Small intestine (tissue), 7 donors: ENCODE measurements at regions not wholly inside any gene's neighbourhood (a gene's known extent, or its start where the extent isn't known, plus 50 kb on each side); places are given as distances from the start of the nearest gene placed in this dataset.
"Not testable (repeated sequence)": the region's sequence is repeated elsewhere in the genome, so short reads cannot be mapped to it uniquely, and the experiment has no call there.

ENCODE experiments used
- DNase-seq, 2 donors: peaks; one replicate each; pipeline versions ENCODE4 v3.0.0 to v3.0.0-alpha.2; 2013
- FAIRE-seq: peaks from 2 replicates; lab custom pipeline; 2012; peaks lifted over from hg19 to GRCh38; lab: Jason Lieb, UNC
- H3K27ac ChIP-seq, 3 donors: one replicate each; pipeline ENCODE4 v1.5.1; 2013; ENCODE audit warnings: low read length in 2 of 3, mild to moderate bottlenecking in 2 of 3, control low read depth in 1 of 3, inconsistent platforms in 1 of 3, low read depth in 1 of 3, moderate library complexity in 1 of 3
- H3K27me3 ChIP-seq, 3 donors: one replicate each; pipeline ENCODE4 v1.6.1; 2013; ENCODE audit warnings: low read length in 3 of 3, inconsistent platforms in 1 of 3; ENCODE audit not compliant: control insufficient read depth in 3 of 3, insufficient read depth in 3 of 3
- H3K36me3 ChIP-seq, 3 donors: one replicate each; pipeline ENCODE4 v1.6.1; 2013; ENCODE audit warnings: low read length in 3 of 3, inconsistent platforms in 1 of 3, low read depth in 1 of 3, mild to moderate bottlenecking in 1 of 3, moderate library complexity in 1 of 3; ENCODE audit not compliant: control insufficient read depth in 3 of 3, insufficient read depth in 2 of 3
- H3K4me1 ChIP-seq, 3 donors: one replicate each; pipeline ENCODE4 v1.6.1; 2013; ENCODE audit warnings: low read length in 2 of 3, inconsistent platforms in 1 of 3, low read depth in 1 of 3, mild to moderate bottlenecking in 1 of 3, moderate library complexity in 1 of 3; ENCODE audit not compliant: control insufficient read depth in 3 of 3, insufficient read depth in 2 of 3
- H3K4me3 ChIP-seq, 3 donors: one replicate each; pipeline ENCODE4 v1.5.1; 2013; ENCODE audit warnings: low read length in 3 of 3, control low read depth in 1 of 3, inconsistent platforms in 1 of 3, low read depth in 1 of 3, mild to moderate bottlenecking in 1 of 3, moderate library complexity in 1 of 3
- H3K9me3 ChIP-seq, 2 donors: one replicate each; pipeline ENCODE4 v1.6.1; 2013; ENCODE audit warnings: low read depth in 1 of 2, low read length in 1 of 2; ENCODE audit not compliant: control insufficient read depth in 2 of 2, insufficient read depth in 1 of 2
- WGBS, 3 donors: extraction: QIAGEN DNeasy Blood & Tissue Kit; methylation state at CpG; one replicate each; pipeline ENCODE4 v1.1.7; 2013; 5-methylcytosine and 5-hydroxymethylcytosine counted together
- donor health status: healthy with polysubstance abuse.
- donor health status: control.
- donor health status: control.
- donor health status: Bipolar disorder and iron deficiency.
- donor health status: healthy.

DNA sequence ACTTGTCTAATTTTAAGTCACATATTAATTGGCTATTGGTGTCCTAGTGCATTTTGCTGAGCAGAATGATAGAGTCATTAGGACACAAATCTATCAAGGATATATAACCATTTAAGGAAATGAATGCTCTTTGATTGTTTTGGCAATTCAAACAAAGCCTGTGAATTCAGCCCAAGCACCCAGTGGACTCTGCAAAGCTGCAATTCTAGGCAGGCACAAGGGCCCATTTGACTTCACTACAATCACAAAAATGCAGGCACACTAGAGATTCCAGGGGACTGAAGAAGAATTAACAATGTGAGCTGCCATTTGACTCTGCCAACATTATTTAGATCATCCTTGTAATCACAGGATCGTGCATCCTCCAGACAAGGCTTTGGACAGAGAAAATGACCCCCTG lies 544.2 kb upstream of the PHF14 start:
- WGBS, 3 donors = 14 to 32% (median 28%) methylated on average over 1 of the region's 1 CpG
- DNase-seq = no peak
- Histone ChIP-seq H3K36me3 (no peaks in the 10 kb centered on the region), H3K4me3 (no peak overlapping the region), H3K9me3 (peaks cover 0 to 1% of the 10 kb centered on the region in 2 donors), H3K27me3 (no peaks in the 10 kb centered on the region), H3K4me1 (no peaks in the 10 kb centered on the region), H3K27ac (no peak overlapping the region)
- FAIRE-seq = no peak

GRCh38 chr7:10436302-10436701 lies 537.4 kb upstream of the PHF14 start:
- no peak overlapping the region for H3K4me3 ChIP-seq
- no peaks in the 10 kb centered on the region for H3K36me3 ChIP-seq
- no peaks in the 10 kb centered on the region for H3K27me3 ChIP-seq
- H3K9me3 ChIP-seq = peaks cover 0 to 3% of the 10 kb centered on the region in 2 donors
- no peak for DNase-seq
- 78 to 85% (median 80%) methylated on average over 2 of the region's 2 CpGs for WGBS, 3 donors
- H3K27ac ChIP-seq = no peak overlapping the region
- FAIRE-seq = no peak
- no peaks in the 10 kb centered on the region for H3K4me1 ChIP-seq

DNA sequence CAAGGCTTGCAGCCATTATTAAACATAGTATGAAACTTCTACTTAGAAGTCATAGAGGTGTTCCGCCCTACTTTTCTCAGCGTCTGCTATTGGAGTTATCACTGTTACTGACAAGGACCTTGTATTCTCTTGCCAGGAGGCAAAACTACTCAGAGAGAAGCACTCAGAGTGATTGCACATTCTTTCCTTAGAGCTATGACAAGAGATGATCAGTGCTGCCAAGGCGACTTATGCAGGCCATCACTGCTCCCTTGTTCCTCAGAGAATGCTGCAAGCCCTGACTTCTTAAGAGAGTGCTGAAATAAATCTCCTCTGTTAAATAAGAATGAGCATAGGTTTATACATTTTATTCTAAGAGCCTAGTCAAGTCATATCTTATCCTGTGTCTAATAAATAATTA lies 534.6 kb upstream of the PHF14 start:
- H3K4me3 ChIP-seq = no peak overlapping the region
- no peaks in the 10 kb centered on the region for H3K36me3 ChIP-seq
- DNase-seq (no peak), FAIRE-seq (no peak)
- no peaks in the 10 kb centered on the region for H3K27me3 ChIP-seq
- H3K27ac ChIP-seq = no peak overlapping the region
- WGBS, 3 donors = 73 to 87% (median 80%) methylated on average over 3 of the region's 3 CpGs
- no peaks in the 10 kb centered on the region for H3K4me1 ChIP-seq
- H3K9me3 ChIP-seq = peaks cover 0 to 16% of the 10 kb centered on the region in 2 donors

GRCh38 chr7:10455936-10456335 lies 517.7 kb upstream of the PHF14 start:
- no peak overlapping the region for H3K27ac ChIP-seq
- FAIRE-seq = no peak
- H3K9me3 ChIP-seq = peaks cover 0 to 7% of the 10 kb centered on the region in 2 donors
- H3K4me3 ChIP-seq = no peak overlapping the region
- H3K27me3 ChIP-seq = no peaks in the 10 kb centered on the region
- H3K36me3 ChIP-seq = no peaks in the 10 kb centered on the region
- no peak for DNase-seq
- H3K4me1 ChIP-seq = no peaks in the 10 kb centered on the region

DNA sequence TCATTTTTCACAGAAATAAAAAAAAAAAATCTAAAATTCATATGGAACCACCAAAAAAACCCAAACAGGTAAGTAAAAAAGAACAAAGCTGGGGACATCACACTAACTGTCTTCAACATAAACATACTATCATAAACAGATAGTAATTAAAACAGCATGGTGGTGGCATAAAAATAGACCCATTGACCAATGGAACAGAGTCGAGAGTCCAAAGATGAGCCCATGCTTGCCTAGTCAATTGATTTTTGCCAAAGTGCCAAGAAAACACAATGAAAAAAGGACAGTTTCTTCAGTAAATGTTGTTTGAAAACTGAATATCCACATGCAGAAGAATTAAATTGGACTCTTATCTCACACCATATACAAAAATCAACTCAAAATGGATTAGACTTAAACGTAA lies 513.2 kb upstream of the PHF14 start:
- Histone ChIP-seq H3K27ac (no peak overlapping the region), H3K36me3 (no peaks in the 10 kb centered on the region), H3K27me3 (no peaks in the 10 kb centered on the region), H3K4me1 (no peaks in the 10 kb centered on the region), H3K9me3 (peaks cover 0 to 2% of the 10 kb centered on the region in 2 donors), H3K4me3 (no peak overlapping the region)
- FAIRE-seq (no peak), DNase-seq (no peak)
- 74 to 84% (median 82%) methylated on average over 2 of the region's 2 CpGs for whole genome bisulfite sequencing, 3 donors

DNA sequence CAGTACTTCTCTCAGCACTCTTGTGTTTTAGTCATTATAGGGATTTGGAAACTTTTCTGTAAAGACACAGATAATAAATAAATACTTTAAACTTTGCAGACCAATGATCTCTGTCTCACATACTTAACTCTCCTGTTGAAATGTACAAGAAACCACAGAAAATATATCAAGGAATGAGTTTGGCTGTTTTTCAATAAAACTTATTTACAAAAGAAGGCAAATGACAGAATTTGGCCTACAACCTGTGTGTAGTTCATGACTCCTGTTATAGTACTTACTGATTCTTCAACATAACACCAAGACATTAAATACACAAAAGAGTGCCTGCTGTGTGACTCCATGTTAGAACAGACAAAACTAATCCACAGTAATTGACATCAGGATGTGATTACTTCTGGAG lies 510.0 kb upstream of the PHF14 start:
- no peaks in the 10 kb centered on the region for H3K36me3 ChIP-seq
- DNase-seq = no peak
- H3K27ac ChIP-seq = no peak overlapping the region
- no peaks in the 10 kb centered on the region for H3K4me1 ChIP-seq
- no peak for FAIRE-seq
- H3K27me3 ChIP-seq = no peaks in the 10 kb centered on the region
- no peak overlapping the region for H3K4me3 ChIP-seq
- no peaks in the 10 kb centered on the region for H3K9me3 ChIP-seq

GRCh38 chr7:10465536-10465935 lies 508.1 kb upstream of the PHF14 start:
- not testable (repeated sequence) for FAIRE-seq, H3K27me3 ChIP-seq, DNase-seq, H3K9me3 ChIP-seq, H3K36me3 ChIP-seq, H3K4me3 ChIP-seq, H3K4me1 ChIP-seq, H3K27ac ChIP-seq
- WGBS, 3 donors = 97% methylated on average over 19 of the region's 30 CpGs; no CpG with 5 or more reads in 2 of the 3 donors

DNA sequence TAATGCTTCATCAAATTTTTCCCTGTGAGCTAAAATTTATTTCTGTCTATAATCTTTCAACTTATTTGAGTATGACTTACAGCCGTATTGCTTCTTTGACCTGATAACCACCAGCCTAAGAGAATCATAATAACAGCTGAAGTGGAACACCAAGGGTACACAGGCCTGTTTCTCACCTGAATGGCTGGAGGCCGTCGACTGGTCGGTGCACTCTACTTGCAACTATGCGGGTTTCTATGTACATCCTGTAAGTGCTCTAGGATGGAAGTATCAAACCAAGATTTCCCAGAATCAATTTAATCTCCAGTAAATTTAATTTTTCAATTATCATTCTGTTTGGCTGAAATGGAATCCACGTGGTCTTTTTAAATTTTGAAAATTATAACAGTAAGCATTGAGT lies 504.8 kb upstream of the PHF14 start:
- 75 to 85% (median 77%) methylated on average over 6 of the region's 6 CpGs for WGBS, 3 donors

DNA sequence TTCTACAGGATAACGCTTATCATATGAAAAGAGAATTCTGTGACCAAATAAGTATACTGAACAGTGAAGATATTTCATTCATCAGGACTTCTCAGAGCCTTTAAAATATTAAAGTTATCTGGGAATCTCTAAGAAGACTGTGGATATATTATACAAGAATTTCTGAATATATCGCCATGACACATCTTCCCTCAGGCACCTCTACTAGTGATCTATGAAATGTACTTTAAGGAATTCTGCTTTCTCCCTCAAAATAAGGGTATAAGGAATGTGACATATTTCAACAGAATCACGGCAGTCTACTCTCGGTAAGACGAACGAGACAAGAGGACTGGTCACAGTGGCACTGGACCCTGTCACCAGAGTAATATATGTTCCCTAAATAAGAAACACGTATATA lies 504.2 kb upstream of the PHF14 start:
- DNase-seq = no peak
- 57 to 64% (median 61%) methylated on average over 7 of the region's 7 CpGs for WGBS, 3 donors
- no peak for FAIRE-seq
- no peaks in the 10 kb centered on the region for H3K9me3 ChIP-seq
- no peaks in the 10 kb centered on the region for H3K36me3 ChIP-seq
- no peak overlapping the region for H3K4me3 ChIP-seq
- H3K27ac ChIP-seq = no peak overlapping the region
- H3K27me3 ChIP-seq = no peaks in the 10 kb centered on the region
- H3K4me1 ChIP-seq = no peaks in the 10 kb centered on the region

More for the DNA sequence above, 504.8 kb upstream of the PHF14 start:
- no peaks in the 10 kb centered on the region for H3K27me3 ChIP-seq
- H3K36me3 ChIP-seq = no peaks in the 10 kb centered on the region
- no peaks in the 10 kb centered on the region for H3K9me3 ChIP-seq
- no peak overlapping the region for H3K4me3 ChIP-seq
- FAIRE-seq (no peak), DNase-seq (no peak)
- no peaks in the 10 kb centered on the region for H3K4me1 ChIP-seq
- H3K27ac ChIP-seq = no peak overlapping the region
